Left kidney (tissue), 1 donor: ENCODE measurements at regions not wholly inside any gene's neighbourhood (a gene's known extent, or its start where the extent isn't known, plus 50 kb on each side); places are given as distances from the start of the nearest gene placed in this dataset.

Experiments
- DNase-seq: peaks from one replicate; pipeline ENCODE4 v3.0.0-alpha.2; 2013

GRCh38 chr11:127590314-127590713 is 589.7 kb upstream of the KIRREL3 start:
- DNase-seq: no peak

- no peak for DNase-seq
These were observed 587.9 kb upstream of the KIRREL3 start for GRCh38 chr11:127588431-127588830.

DNA sequence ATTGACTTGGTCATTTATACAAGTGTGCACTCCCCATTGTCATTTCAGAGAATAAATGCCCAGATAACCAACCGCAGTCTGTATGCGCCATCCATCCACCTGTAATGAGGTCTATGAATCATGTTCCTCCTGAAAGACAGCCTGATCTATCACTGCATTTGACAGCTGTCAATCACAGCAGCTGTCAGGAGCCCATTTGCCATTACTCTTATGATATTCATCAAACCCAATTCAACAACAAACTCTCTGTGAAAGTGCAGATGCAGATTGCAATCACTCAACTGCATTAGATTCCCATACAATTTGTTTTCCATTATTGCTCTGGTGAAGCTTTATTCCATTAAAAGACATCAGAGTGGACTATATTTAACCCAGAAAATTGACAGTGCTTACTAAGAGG is 586.9 kb upstream of the KIRREL3 start:
- no peak for DNase-seq

- DNase-seq: no peak
These were observed 575.6 kb upstream of the KIRREL3 start for GRCh38 chr11:127576210-127576609.

DNA sequence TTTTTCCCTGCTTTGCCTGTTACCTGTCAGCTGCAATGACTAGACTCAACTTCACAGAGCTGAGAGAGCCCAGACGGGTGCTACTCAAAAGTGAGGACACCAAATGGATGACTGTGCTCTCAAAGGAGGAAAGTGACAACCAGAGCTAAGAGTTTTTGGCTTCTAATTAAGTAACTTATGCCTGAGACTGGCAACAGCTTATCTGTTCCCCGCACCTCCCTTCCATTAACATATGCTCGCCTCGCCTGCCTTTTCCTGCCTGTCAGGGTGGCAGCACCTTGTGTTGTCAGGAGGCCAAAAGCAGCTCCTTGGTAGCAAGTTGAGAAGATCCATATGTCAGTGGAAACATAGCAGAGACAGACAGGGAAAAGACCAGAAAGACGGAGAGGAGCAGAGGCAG is 573.9 kb upstream of the KIRREL3 start:
- DNase-seq: no peak

DNA sequence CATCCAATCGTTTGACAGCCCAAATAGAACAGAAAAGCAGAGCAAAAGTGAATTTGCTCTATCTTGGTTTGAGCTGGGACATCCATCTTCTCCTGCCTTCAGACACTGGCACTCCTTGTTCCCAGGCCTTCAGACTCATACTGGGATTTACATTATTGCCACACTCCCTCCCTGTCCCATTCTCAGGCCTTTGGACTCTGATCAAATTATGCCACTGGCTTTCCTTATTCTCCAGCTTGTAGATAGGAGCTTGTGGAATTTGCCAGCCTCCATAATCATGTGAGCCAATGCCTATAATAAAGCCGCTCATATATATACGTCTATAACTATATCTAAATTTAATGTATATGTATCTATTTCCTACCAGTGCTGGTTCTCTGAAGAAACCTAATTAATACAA is 568.3 kb upstream of the KIRREL3 start:
- DNase-seq: no peak

- no peak for DNase-seq
These were observed 566.8 kb upstream of the KIRREL3 start for GRCh38 chr11:127567237-127567932.

- DNase-seq: no peak
These were observed 564.2 kb upstream of the KIRREL3 start for GRCh38 chr11:127564810-127565209.

DNA sequence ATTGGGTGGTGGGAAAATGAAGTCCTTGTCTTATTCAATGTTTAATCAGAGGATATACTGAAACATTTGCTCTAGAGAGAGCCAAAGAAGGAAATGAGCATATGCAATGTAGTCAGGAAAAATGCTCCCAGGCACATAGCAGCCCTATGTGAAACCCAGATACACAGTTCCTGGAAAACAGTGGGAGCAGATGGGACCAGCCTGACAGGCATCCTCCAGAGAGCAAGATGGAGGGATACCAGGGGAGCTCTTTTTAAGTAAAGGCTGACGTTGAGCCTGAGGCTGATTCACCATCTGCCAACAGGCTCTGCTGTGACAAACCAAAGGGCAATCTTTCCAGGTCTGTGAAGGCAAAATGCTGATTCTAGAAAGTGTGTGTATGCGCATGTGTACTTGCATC is 559.4 kb upstream of the KIRREL3 start:
- no peak for DNase-seq

GRCh38 chr11:127552446-127552845 is 551.9 kb upstream of the KIRREL3 start:
- DNase-seq: no peak

GRCh38 chr11:127531167-127531566 is 530.6 kb upstream of the KIRREL3 start:
- no peak for DNase-seq

GRCh38 chr11:127528297-127528696 is 527.7 kb upstream of the KIRREL3 start:
- DNase-seq: no peak

GRCh38 chr11:127524618-127525017 is 524.0 kb upstream of the KIRREL3 start:
- DNase-seq: no peak

- DNase-seq: no peak
These were observed 520.8 kb upstream of the KIRREL3 start for GRCh38 chr11:127521413-127521812.

- no peak for DNase-seq
These were observed 507.3 kb upstream of the KIRREL3 start for GRCh38 chr11:127507851-127508250.

GRCh38 chr11:127506647-127507046 is 506.1 kb upstream of the KIRREL3 start:
- DNase-seq: no peak

GRCh38 chr11:127506126-127506525 is 505.6 kb upstream of the KIRREL3 start:
- no peak for DNase-seq

GRCh38 chr11:127496165-127496564 is 495.6 kb upstream of the KIRREL3 start:
- DNase-seq: no peak

DNA sequence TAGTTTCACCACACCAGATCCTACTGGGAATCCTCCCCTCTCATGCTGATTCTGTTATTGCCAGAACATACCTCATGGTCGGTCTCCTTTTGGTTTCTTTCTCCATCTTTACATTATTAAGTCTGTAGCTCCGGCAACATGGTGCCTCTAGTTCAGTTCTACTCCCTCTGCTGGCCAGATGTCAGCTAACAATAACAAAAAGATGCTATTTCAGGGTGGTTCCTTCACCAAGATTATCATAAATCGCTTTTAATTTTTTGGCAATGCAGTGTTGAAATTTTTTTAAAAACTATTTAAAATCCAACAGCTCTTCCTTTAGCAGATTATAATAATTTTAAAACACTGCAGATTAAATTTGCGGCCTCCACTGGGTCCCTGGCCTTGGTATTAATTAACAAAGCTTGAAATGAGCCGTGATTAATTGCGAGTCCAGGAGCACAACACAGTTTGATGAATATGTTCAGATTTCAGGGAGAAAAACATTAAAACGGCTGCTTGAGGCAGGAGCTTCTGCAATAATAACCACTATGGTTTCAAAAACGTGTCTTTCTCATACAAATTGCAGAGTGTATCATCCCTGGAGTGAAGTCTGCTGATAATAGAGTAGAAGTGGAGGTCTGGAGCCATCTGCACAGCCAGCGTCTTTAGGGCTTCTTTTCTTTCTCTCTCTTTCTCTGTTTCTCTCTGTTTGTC is 492.9 kb upstream of the KIRREL3 start:
- DNase-seq: no peak

GRCh38 chr11:127492029-127492428 is 491.5 kb upstream of the KIRREL3 start:
- no peak for DNase-seq

DNA sequence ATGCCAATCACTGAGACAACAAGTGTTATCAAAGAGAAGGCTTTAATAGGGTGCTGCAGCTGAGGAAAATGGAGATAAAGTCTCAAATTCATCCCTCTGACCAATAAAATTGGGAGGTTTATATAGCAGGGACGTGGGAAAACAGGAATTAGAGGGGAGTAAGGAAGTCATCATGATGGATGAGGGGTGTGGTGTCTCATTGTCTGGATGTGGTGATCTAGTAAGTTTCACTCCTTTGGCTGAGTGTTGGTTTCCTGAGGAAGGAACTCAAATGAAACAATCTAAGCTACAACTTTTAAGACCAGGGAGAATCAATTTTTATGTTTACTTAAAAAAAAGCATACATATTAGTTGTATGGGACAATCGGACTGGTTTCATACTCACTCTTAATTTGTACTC is 491.0 kb upstream of the KIRREL3 start:
- no peak for DNase-seq

GRCh38 chr11:127490896-127491295 is 490.3 kb upstream of the KIRREL3 start:
- no peak for DNase-seq

GRCh38 chr11:127485541-127485940 is 485.0 kb upstream of the KIRREL3 start:
- DNase-seq: no peak

DNA sequence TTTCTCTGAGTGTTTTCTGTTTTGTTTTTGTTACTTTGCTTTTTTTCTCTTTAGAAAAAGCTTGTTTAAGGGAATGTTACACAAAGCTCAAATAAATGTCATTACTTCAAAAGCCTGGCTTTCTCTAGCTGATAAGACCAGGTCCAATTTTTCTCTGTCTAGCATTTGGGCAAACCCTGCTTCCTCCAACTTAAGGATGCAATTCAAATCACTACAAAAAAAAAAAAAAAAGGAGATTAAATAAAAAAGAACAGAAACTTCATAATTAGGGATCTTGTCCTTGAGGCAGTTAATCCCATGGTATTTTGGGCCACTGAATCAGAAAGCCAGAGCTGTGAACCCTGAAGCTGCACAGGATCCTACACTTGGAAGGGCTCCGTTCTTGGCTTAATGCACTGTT is 480.8 kb upstream of the KIRREL3 start:
- DNase-seq: no peak
